ENCODE measurements at regions not wholly inside any gene's neighbourhood (a gene's known extent, or its start where the extent isn't known, plus 50 kb on each side); places are given as distances from the start of the nearest gene placed in this dataset.
A peak's percentile ranks its signal among the peaks of the same experiment; 100 is the strongest.

- Histone ChIP-seq H3K27ac (no peak overlapping the region), H3K79me2 (no peaks in the 10 kb centered on the region), H4K20me1 (ENCODE audit: insufficient read depth, poor library complexity, severe bottlenecking) (no peaks in the 10 kb centered on the region), H3K9me2 (replicated peaks; ENCODE audit: insufficient read depth) (no peaks in the 10 kb centered on the region), H3K4me1 (ENCODE audit: insufficient read depth) (no peaks in the 10 kb centered on the region), H2AFZ (no peak overlapping the region), H3K9me3 (ENCODE audit: low read depth) (no peaks in the 10 kb centered on the region), H3K4me3 (no peak overlapping the region), H3K4me2 (no peak overlapping the region), H3K36me3 (replicated peaks; ENCODE audit: insufficient read depth, low read depth) (no peaks in the 10 kb centered on the region), H3K27me3 (no peaks in the 10 kb centered on the region)
- DNase-seq (ENCODE audit: low spot score): no peak
- TF ChIP-seq EZH2 (IDR thresholded peaks at IDR 0.05; ENCODE audit: borderline replicate concordance): no peak
- TF ChIP-seq EZH2phosphoT487 (IDR thresholded peaks at IDR 0.05; ENCODE audit: low read depth, severe bottlenecking, unreplicated experiment): no peak
- TF ChIP-seq CTCF (IDR thresholded peaks at IDR 0.05; ENCODE audit: poor library complexity): no peak
- WGBS (ENCODE audit: low lambda C conversion rate, missing lambda C conversion rate): 79% methylated on average over 7 of the region's 7 CpGs
Measured at GRCh38 chr1:57683037-57683942, 259.4 kb upstream of the DAB1 start.

GRCh38 chr1:57678138-57678537 is 254.3 kb upstream of the DAB1 start:
- Histone ChIP-seq H3K79me2 (no peaks in the 10 kb centered on the region), H3K4me2 (no peak overlapping the region), H2AFZ (no peak overlapping the region), H3K27me3 (no peaks in the 10 kb centered on the region), H3K27ac (no peak overlapping the region), H3K9me3 (ENCODE audit: low read depth) (no peaks in the 10 kb centered on the region), H3K9me2 (replicated peaks; ENCODE audit: insufficient read depth) (no peaks in the 10 kb centered on the region), H4K20me1 (ENCODE audit: insufficient read depth, poor library complexity, severe bottlenecking) (no peaks in the 10 kb centered on the region), H3K4me1 (ENCODE audit: insufficient read depth) (no peaks in the 10 kb centered on the region), H3K36me3 (replicated peaks; ENCODE audit: insufficient read depth, low read depth) (no peaks in the 10 kb centered on the region), H3K4me3 (no peak overlapping the region)
- DNase-seq (ENCODE audit: low spot score): peak; percentile 10
- no peak for TF ChIP-seq CTCF (IDR thresholded peaks at IDR 0.05; ENCODE audit: poor library complexity)
- peak; percentile 71 for TF ChIP-seq EZH2phosphoT487 (IDR thresholded peaks at IDR 0.05; ENCODE audit: low read depth, severe bottlenecking, unreplicated experiment)
- 9% methylated on average over 1 of the region's 1 CpG for WGBS (ENCODE audit: low lambda C conversion rate, missing lambda C conversion rate)

GRCh38 chr1:57675776-57676175 is 251.9 kb upstream of the DAB1 start:
- Histone ChIP-seq H3K36me3 (replicated peaks; ENCODE audit: insufficient read depth, low read depth) (no peaks in the 10 kb centered on the region), H3K79me2 (no peaks in the 10 kb centered on the region), H2AFZ (no peak overlapping the region), H3K9me2 (replicated peaks; ENCODE audit: insufficient read depth) (no peaks in the 10 kb centered on the region), H3K4me3 (no peak overlapping the region), H4K20me1 (ENCODE audit: insufficient read depth, poor library complexity, severe bottlenecking) (no peaks in the 10 kb centered on the region), H3K9me3 (ENCODE audit: low read depth) (no peaks in the 10 kb centered on the region), H3K4me1 (ENCODE audit: insufficient read depth) (no peaks in the 10 kb centered on the region), H3K4me2 (no peak overlapping the region), H3K27ac (no peak overlapping the region), H3K27me3 (no peaks in the 10 kb centered on the region)
- TF ChIP-seq CTCF (IDR thresholded peaks at IDR 0.05; ENCODE audit: poor library complexity) (no peak), EZH2phosphoT487 (IDR thresholded peaks at IDR 0.05; ENCODE audit: low read depth, severe bottlenecking, unreplicated experiment) (no peak), EZH2 (IDR thresholded peaks at IDR 0.05; ENCODE audit: borderline replicate concordance) (no peak)
- no peak for DNase-seq (ENCODE audit: low spot score)
